GM19099 (cell line): ENCODE measurements at regions not wholly inside any gene's neighbourhood (a gene's known extent, or its start where the extent isn't known, plus 50 kb on each side); places are given as distances from the start of the nearest gene placed in this dataset.

Source experiments
- POLR2A ChIP-seq: IDR thresholded peaks from 3 replicates; pipeline ENCODE4 v1.6.1; 2011; ENCODE audit warnings: low read depth; ENCODE audit not compliant: insufficient read length; ENCODE audit errors: extremely low read depth

GRCh38 chr2:136290326-136290725 is 172.4 kb upstream of the CXCR4 start:
- no peak for TF ChIP-seq POLR2A

- TF ChIP-seq POLR2A = no peak
Observed at GRCh38 chr2:136288249-136288648, 170.3 kb upstream of the CXCR4 start.

- TF ChIP-seq POLR2A = no peak
Observed at GRCh38 chr2:136286423-136286822, 168.5 kb upstream of the CXCR4 start.

- no peak for TF ChIP-seq POLR2A
Observed at GRCh38 chr2:136284226-136285119, 166.5 kb upstream of the CXCR4 start.

- no peak for TF ChIP-seq POLR2A
Observed at GRCh38 chr2:136282251-136282650, 164.3 kb upstream of the CXCR4 start.

- TF ChIP-seq POLR2A = no peak
Observed at GRCh38 chr2:136281281-136282114, 163.5 kb upstream of the CXCR4 start.

- no peak for TF ChIP-seq POLR2A
Observed at GRCh38 chr2:136259551-136259950, 141.6 kb upstream of the CXCR4 start.

- no peak for TF ChIP-seq POLR2A
Observed at GRCh38 chr2:136257893-136258292, 139.9 kb upstream of the CXCR4 start.

- TF ChIP-seq POLR2A = no peak
Observed at GRCh38 chr2:136255648-136256461, 137.9 kb upstream of the CXCR4 start.

- no peak for TF ChIP-seq POLR2A
Observed at GRCh38 chr2:136255127-136255526, 137.2 kb upstream of the CXCR4 start.

- no peak for TF ChIP-seq POLR2A
Observed at GRCh38 chr2:136254681-136255080, 136.7 kb upstream of the CXCR4 start.

- TF ChIP-seq POLR2A = no peak
Observed at GRCh38 chr2:136253288-136254004, 135.5 kb upstream of the CXCR4 start.

GRCh38 chr2:136251885-136252585 is 134.1 kb upstream of the CXCR4 start:
- no peak for TF ChIP-seq POLR2A

- TF ChIP-seq POLR2A = no peak
Observed at GRCh38 chr2:136251197-136251884, 133.4 kb upstream of the CXCR4 start.

- no peak for TF ChIP-seq POLR2A
Observed at GRCh38 chr2:136250131-136250530, 132.2 kb upstream of the CXCR4 start.
